WERI-Rb-1 (cell line): ENCODE measurements at regions not wholly inside any gene's neighbourhood (a gene's known extent, or its start where the extent isn't known, plus 50 kb on each side); places are given as distances from the start of the nearest gene placed in this dataset.

Experiments used
- DNase-seq: peaks from one replicate; pipeline ENCODE4 v3.0.0-alpha.2; 2020
- H3K27ac ChIP-seq: fragments of 250-450 bp; sonication (Bioruptor Pico); 2 replicates; pipeline ENCODE4 v1.5.1; 2020; ENCODE audit warnings: mild to moderate bottlenecking, moderate library complexity
- H3K27me3 ChIP-seq: fragments of 250-450 bp; sonication (Bioruptor Pico); 2 replicates; pipeline ENCODE4 v1.5.1; 2021; ENCODE audit warnings: mild to moderate bottlenecking, low read depth, moderate library complexity; ENCODE audit not compliant: insufficient read depth, severe bottlenecking
- H3K36me3 ChIP-seq: fragments of 250-450 bp; sonication (Bioruptor Pico); 2 replicates; pipeline ENCODE4 v1.5.1; 2020; ENCODE audit warnings: mild to moderate bottlenecking, moderate library complexity
- H3K4me3 ChIP-seq: 2 replicates; pipeline ENCODE4 v1.5.1; 2011; ENCODE audit warnings: low read depth, mild to moderate bottlenecking, control low read depth, low read length
- H3K9me3 ChIP-seq: fragments of 250-450 bp; sonication (Bioruptor Pico); 2 replicates; pipeline ENCODE4 v1.5.1; 2021; ENCODE audit warnings: mild to moderate bottlenecking, moderate library complexity; ENCODE audit not compliant: severe bottlenecking
- CTCF ChIP-seq: IDR thresholded peaks from 2 replicates; pipeline ENCODE4 v1.5.1; 2011; ENCODE audit warnings: low read depth, mild to moderate bottlenecking, control low read depth, inconsistent platforms, low read length

GRCh38 chr2:67318563-67318962 lies 78.6 kb upstream of the ETAA1 start:
- H3K27ac ChIP-seq = no peak overlapping the region
- H3K27me3 ChIP-seq = peaks cover 48% of the 10 kb centered on the region
- H3K4me3 ChIP-seq = no peak overlapping the region
- no peaks in the 10 kb centered on the region for H3K36me3 ChIP-seq
- TF ChIP-seq CTCF = no peak
- DNase-seq = no peak
- no peaks in the 10 kb centered on the region for H3K9me3 ChIP-seq

GRCh38 chr2:67318993-67319481 lies 78.1 kb upstream of the ETAA1 start:
- peaks cover 45% of the 10 kb centered on the region for H3K27me3 ChIP-seq
- no peak for TF ChIP-seq CTCF
- no peaks in the 10 kb centered on the region for H3K9me3 ChIP-seq
- no peak for DNase-seq
- no peak overlapping the region for H3K27ac ChIP-seq
- H3K4me3 ChIP-seq = no peak overlapping the region
- no peaks in the 10 kb centered on the region for H3K36me3 ChIP-seq

- H3K9me3 ChIP-seq = no peaks in the 10 kb centered on the region
- no peak overlapping the region for H3K27ac ChIP-seq
- TF ChIP-seq CTCF = no peak
- no peak for DNase-seq
- H3K27me3 ChIP-seq = peaks cover 59% of the 10 kb centered on the region
- no peak overlapping the region for H3K4me3 ChIP-seq
- no peaks in the 10 kb centered on the region for H3K36me3 ChIP-seq
These were observed 76.1 kb upstream of the ETAA1 start for GRCh38 chr2:67320861-67321587.

GRCh38 chr2:67321588-67321903 lies 75.6 kb upstream of the ETAA1 start:
- TF ChIP-seq CTCF = no peak
- no peaks in the 10 kb centered on the region for H3K9me3 ChIP-seq
- peaks cover 64% of the 10 kb centered on the region for H3K27me3 ChIP-seq
- no peaks in the 10 kb centered on the region for H3K36me3 ChIP-seq
- DNase-seq = no peak
- H3K4me3 ChIP-seq = no peak overlapping the region
- H3K27ac ChIP-seq = no peak overlapping the region

- Histone ChIP-seq H3K27ac (no peak overlapping the region), H3K36me3 (no peaks in the 10 kb centered on the region), H3K9me3 (no peaks in the 10 kb centered on the region), H3K4me3 (no peak overlapping the region), H3K27me3 (peaks cover 61% of the 10 kb centered on the region)
- TF ChIP-seq CTCF = peak; percentile 65
- DNase-seq = peak; percentile 65
These were observed 74.7 kb upstream of the ETAA1 start for GRCh38 chr2:67322353-67323001.
